HG02610 (cell line): ENCODE measurements at regions not wholly inside any gene's neighbourhood (a gene's known extent, or its start where the extent isn't known, plus 50 kb on each side); places are given as distances from the start of the nearest gene placed in this dataset.
"Not testable (repeated sequence)": the region's sequence is repeated elsewhere in the genome, so short reads cannot be mapped to it uniquely, and the experiment has no call there.

Source experiments
- ATAC-seq: cut with Tn5 transposase; IDR thresholded peaks from one replicate; pipeline ENCODE4 v1.9.1; 2021; ENCODE audit warnings: mild to moderate bottlenecking, moderate library complexity; ENCODE audit not compliant: unreplicated experiment

GRCh38 chr14:38357557-38357956 is 101.7 kb upstream of the CLEC14A start:
- ATAC-seq = no peak

- ATAC-seq = not testable (repeated sequence)
Observed at GRCh38 chr14:38355473-38355872, 99.6 kb upstream of the CLEC14A start.

GRCh38 chr14:38350102-38350501 is 94.2 kb upstream of the CLEC14A start:
- no peak for ATAC-seq

- ATAC-seq = no peak
Observed at GRCh38 chr14:38342803-38343202, 86.9 kb upstream of the CLEC14A start.

GRCh38 chr14:38339696-38340095 is 83.8 kb upstream of the CLEC14A start:
- ATAC-seq = no peak

GRCh38 chr14:38336298-38336697 is 80.4 kb upstream of the CLEC14A start:
- no peak for ATAC-seq

GRCh38 chr14:38330275-38330674 is 74.4 kb upstream of the CLEC14A start:
- ATAC-seq = no peak

- no peak for ATAC-seq
Observed at GRCh38 chr14:38329246-38329645, 73.4 kb upstream of the CLEC14A start.

- no peak for ATAC-seq
Observed at GRCh38 chr14:38316922-38317321, 61.0 kb upstream of the CLEC14A start.

- no peak for ATAC-seq
Observed at GRCh38 chr14:38311655-38312054, 55.8 kb upstream of the CLEC14A start.

- no peak for ATAC-seq
Observed at GRCh38 chr14:38310420-38310995, 54.6 kb upstream of the CLEC14A start.

GRCh38 chr14:38309522-38310277 is 53.8 kb upstream of the CLEC14A start:
- ATAC-seq = no peak
